COLO668 (cell line): ENCODE measurements at regions not wholly inside any gene's neighbourhood (a gene's known extent, or its start where the extent isn't known, plus 50 kb on each side); places are given as distances from the start of the nearest gene placed in this dataset.

Experiments
- DNase-seq: peaks from one replicate; lab custom pipeline; 2025; ENCODE audit not compliant: unreplicated experiment; lab: John Stamatoyannopoulos, UW

- DNase-seq, result no peak
These were observed 179.8 kb downstream of the MED10 start for GRCh38 chr5:6198531-6198930.

GRCh38 chr5:6197427-6197826 lies 180.9 kb downstream of the MED10 start:
- DNase-seq, result no peak

- no peak for DNase-seq
These were observed 182.5 kb downstream of the MED10 start for GRCh38 chr5:6195711-6196358.

GRCh38 chr5:6194906-6195612 lies 183.3 kb downstream of the MED10 start:
- no peak for DNase-seq

GRCh38 chr5:6194261-6194875 lies 184.0 kb downstream of the MED10 start:
- DNase-seq, result no peak

- DNase-seq, result no peak
These were observed 185.0 kb downstream of the MED10 start for GRCh38 chr5:6193310-6193709.

GRCh38 chr5:6190838-6191237 lies 187.5 kb downstream of the MED10 start:
- DNase-seq, result no peak

GRCh38 chr5:6188976-6189375 lies 189.4 kb downstream of the MED10 start:
- DNase-seq, result no peak

- DNase-seq, result no peak
These were observed 190.0 kb downstream of the MED10 start for GRCh38 chr5:6188344-6188743.

GRCh38 chr5:6187501-6187900 lies 190.8 kb downstream of the MED10 start:
- DNase-seq, result no peak

GRCh38 chr5:6185574-6185973 lies 192.8 kb downstream of the MED10 start:
- DNase-seq, result no peak

- DNase-seq, result no peak
These were observed 193.9 kb downstream of the MED10 start for GRCh38 chr5:6184481-6184880.

- no peak for DNase-seq
These were observed 194.7 kb downstream of the MED10 start for GRCh38 chr5:6183391-6184390.

GRCh38 chr5:6182271-6182815 lies 196.0 kb downstream of the MED10 start:
- no peak for DNase-seq

GRCh38 chr5:6181871-6182270 lies 196.5 kb downstream of the MED10 start:
- DNase-seq, result no peak

GRCh38 chr5:6181147-6181729 lies 197.1 kb downstream of the MED10 start:
- DNase-seq, result no peak

- no peak for DNase-seq
These were observed 198.0 kb downstream of the MED10 start for GRCh38 chr5:6180231-6180872.

- no peak for DNase-seq
These were observed 199.4 kb downstream of the MED10 start for GRCh38 chr5:6178846-6179532.

- DNase-seq, result no peak
These were observed 200.4 kb downstream of the MED10 start for GRCh38 chr5:6177926-6178325.
